ENCODE measurements at regions not wholly inside any gene's neighbourhood (a gene's known extent, or its start where the extent isn't known, plus 50 kb on each side); places are given as distances from the start of the nearest gene placed in this dataset.

DNA sequence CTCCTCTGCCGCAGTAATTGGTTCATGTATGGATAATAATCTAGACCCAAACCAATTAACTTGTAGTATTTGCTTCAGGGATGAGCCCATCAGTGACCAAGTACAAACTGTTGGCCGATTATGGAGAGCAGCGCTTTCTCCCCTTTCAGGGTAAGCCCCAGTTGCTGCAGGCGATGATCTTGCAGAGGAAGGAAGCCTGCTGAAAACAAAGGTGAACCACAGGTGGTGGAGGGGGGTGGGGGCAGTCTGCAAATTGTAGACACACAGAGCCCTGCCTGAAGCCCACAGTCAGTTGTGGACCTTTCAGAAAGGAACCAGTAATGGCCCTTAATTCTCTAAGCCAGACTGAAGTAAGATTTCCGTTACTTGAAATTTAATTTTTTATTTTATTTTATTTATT lies 167.9 kb upstream of the JARID2 start:
- no peak for DNase-seq (ENCODE audit: low read depth, low spot score)

DNA sequence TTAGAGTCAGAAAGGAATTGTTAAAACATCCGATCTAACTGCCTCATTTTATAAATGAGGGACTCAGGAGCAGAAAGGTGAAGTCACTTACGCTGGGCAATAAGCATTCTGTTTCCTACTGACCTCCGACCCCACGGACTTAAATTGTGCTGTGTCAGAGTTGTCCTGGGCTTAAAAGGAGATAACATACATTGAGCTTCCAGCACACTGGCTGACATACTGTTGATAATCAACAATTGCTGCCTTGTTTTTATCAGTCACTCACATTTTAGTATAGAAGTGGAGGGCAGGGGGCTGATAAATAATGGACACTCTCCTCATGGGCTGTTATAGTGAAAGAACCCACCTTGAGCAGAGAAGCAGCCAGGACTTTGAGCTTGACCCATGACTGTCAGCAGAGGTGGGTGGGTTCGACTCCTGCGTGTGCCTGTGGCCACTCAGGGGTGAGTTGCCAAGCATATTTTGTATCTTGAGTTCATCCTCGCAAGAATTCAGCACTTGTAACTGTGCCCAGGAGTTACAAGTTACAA lies 166.5 kb upstream of the JARID2 start:
- DNase-seq (ENCODE audit: low read depth, low spot score): no peak

DNA sequence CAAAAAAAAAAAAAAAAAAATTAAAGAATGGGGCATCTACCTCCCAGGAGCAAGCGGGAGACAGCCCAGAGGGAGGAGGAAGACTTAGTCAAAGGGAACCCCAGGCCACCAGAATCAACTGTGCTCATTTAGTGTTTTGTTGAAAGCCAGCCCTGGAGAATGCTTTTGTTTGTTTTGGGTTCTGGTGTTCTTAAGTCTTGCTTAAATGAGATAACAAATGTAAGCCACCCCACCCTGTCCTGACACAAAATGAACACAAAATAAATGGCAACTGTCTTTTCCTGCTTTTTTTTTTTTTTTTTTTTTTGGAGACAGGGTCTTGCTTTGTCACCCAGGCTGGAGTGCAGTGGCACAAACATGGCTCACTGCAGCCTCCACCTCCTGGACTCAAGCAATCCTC lies 165.0 kb upstream of the JARID2 start:
- no peak for DNase-seq (ENCODE audit: low read depth, low spot score)

DNA sequence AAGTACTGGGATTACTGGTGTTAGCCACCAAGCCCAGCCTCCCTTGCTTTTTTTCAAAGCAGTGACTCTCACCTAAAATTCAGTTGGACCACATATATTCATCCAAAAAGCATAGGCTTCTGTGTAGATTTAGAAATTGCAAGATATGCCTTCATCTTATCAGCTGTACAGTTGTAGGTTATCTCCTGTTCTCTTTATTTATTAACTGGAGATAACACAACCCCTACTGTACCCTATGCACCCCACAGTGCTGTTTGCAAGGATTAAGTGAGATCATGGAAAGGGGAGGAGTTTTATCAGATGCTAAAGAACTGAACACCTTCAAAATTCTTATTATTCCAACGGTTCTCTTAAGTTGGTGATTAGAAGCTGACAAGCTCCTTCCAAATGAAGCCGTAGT lies 164.4 kb upstream of the JARID2 start:
- no peak for DNase-seq (ENCODE audit: low read depth, low spot score)

GRCh38 chr6:15082708-15083107 lies 163.2 kb upstream of the JARID2 start:
- no peak for DNase-seq (ENCODE audit: low read depth, low spot score)

GRCh38 chr6:15086348-15087158 lies 159.3 kb upstream of the JARID2 start:
- no peak for DNase-seq (ENCODE audit: low read depth, low spot score)

- DNase-seq (ENCODE audit: low read depth, low spot score): no peak
Measured at GRCh38 chr6:15087186-15087589, 158.7 kb upstream of the JARID2 start.

DNA sequence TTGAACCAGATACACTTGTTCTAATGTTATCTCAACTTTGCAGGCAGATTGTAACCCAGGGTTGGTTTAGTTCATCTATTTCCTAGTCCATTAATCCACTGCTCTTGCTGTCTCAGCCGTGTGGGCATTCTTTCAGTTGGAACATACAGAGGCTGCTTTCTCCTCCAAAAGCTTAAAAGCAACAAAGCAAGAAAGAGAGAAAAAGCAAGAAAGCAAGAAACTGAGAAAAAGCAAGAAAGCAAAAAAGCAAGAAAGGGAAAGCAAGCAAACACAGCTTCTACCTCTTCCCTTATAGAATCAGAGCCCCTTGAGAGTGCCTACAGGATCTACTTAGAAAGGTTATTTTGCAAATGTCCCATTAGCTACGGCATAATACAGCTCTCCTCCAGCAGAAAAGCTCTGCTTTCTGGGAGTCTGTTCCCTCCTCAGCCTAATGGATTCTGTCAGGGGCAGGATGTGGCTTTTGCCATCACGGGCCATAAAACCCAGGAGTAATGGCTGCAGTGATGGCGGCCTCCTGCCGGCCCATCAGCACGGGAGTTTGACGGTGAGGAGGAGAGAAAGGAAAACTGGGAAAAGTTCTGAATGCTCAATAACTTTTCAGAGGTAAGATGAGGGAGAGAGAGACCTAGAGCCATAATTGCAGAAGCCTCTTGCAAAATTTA lies 156.8 kb upstream of the JARID2 start:
- no peak for DNase-seq (ENCODE audit: low read depth, low spot score)

DNA sequence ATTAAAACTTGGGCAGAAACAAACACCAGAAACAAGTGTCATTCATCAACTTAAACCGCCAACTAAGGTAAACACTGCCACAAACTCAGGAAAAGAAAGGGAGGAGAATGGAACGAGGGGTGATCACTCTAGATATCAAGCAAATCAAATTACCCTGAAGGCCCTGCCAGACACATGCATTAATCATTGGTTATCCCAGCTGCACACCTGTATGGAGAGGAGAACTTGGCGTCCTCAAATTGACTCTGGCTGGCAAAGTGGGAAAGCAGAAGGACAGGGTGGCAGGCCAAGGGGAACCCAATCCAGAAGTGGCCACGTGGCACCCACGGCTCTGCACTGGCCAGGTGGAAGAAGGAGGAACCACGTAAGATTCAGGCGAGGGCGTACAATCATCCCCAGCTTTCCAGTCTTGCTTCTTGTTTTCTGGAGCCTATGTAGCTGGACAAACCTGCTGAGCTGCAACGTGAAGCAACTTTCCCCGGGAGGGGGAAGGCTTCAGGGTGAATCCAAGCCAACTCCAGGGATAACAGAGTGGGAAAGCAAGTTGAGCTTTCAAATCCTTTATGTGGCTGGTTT lies 156.2 kb upstream of the JARID2 start:
- DNase-seq (ENCODE audit: low read depth, low spot score): no peak

GRCh38 chr6:15090145-15090579 lies 155.7 kb upstream of the JARID2 start:
- DNase-seq (ENCODE audit: low read depth, low spot score): no peak

DNA sequence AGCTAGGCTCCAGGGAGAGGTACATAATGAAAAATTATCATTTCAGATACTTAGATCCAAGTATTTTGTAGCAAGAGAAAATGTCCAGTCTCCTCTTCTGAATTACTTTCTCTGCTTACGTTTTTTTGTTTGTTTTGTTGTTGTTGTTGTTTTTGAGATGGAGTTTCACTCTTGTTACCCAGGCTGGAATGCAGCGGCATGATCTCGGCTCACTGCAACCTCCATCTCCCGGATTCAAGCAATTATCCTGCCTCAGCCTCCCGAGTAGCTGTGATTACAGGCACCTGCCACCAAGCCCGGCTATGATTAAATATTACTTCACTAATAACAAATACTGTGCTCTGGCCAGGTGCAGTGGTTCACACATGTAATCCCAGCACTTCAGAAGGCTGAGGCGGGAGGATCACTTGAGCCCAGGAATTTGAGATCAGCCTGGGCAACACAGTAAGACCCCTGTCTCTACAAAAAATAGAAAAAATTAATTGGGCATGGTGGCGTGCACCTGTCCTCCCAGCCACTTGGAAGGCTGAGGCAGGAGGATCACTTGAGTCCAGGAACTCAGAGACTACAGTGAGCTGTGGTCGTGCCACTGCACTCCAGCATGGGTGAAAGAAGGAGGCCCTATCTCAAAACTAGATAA lies 155.0 kb upstream of the JARID2 start:
- no peak for DNase-seq (ENCODE audit: low read depth, low spot score)

DNA sequence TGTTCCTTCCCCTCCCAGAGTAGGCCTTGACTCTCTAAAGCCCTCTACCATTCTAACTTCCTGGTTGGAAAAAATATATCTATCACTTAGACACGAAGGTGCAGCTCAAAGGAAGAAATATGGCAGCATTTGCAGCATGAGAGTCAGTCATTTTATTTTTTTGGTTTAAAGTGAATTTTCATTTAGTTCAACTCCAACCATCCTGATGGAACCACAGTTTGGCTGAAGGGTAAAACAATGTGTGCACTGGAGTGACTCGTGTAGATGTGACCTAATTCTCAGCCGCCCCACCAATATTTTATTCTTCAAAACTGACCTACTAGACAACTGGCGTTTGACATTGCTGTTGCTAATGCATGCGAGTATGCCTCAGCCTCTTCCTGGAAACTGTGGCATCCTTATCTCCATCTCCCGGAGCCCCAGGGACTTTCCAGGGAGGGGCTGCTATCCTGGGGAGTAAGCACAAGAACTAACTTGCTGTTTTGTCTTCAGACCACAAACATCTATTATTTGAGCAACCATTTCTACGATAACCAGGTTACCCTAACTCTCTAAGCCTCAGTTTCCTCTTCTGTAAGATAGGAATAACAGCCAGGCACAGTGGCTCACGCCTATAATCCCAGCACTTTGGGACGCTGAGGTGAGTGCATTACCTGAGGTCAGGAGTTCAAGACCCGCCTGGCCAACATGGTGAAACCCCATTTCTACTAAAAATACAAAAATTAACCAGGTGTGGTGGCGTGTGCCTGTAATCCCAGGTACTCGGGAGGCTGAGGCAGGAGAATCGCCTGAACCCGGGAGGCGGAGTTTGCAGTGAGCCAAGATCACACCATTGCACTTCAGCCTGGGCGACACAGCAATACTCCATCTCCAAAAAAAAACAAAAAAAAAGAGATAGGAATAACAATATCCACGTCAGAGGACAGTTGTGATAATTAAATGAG lies 148.7 kb upstream of the JARID2 start:
- DNase-seq (ENCODE audit: low read depth, low spot score): no peak

- no peak for DNase-seq (ENCODE audit: low read depth, low spot score)
Measured at GRCh38 chr6:15101130-15101529, 144.7 kb upstream of the JARID2 start.

GRCh38 chr6:15102241-15102640 lies 143.6 kb upstream of the JARID2 start:
- no peak for DNase-seq (ENCODE audit: low read depth, low spot score)

DNA sequence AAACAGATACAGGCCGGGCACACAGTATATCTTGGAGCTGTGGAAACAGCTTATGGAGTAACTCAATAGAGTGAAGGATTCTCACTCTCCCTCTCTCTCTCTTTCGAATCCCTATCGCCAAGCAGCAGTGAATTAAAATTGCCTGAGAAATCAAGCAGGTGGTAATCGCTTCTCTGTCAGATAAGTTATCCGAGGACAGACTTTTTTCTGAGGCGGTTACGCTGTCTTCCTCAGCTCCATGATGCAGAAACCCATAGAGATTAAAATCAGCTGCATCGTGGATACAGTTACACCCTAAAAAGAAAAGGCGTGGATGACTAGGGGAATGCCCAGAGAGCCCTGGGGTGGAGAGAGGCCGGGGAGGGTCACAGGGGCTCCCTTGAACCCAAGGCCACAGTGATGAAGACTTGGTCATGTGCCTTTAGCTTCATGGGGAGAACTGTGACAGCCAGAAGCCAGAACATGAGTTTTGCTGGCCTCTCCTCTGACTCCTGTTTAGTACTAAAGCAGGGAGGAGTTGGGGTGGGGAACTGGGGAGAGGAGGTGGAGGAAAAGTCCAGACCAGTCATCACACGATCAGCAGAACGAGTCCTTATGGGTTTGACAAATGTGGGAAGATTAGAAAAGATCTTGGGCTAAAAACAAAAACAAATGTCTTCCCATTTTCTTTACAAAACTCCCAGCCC lies 138.8 kb upstream of the JARID2 start:
- no peak for DNase-seq (ENCODE audit: low read depth, low spot score)

- no peak for DNase-seq (ENCODE audit: low read depth, low spot score)
Measured at GRCh38 chr6:15107644-15108382, 138.1 kb upstream of the JARID2 start.

GRCh38 chr6:15108383-15108715 lies 137.5 kb upstream of the JARID2 start:
- DNase-seq (ENCODE audit: low read depth, low spot score): no peak

- DNase-seq (ENCODE audit: low read depth, low spot score): no peak
Measured at GRCh38 chr6:15109338-15110090, 136.4 kb upstream of the JARID2 start.

DNA sequence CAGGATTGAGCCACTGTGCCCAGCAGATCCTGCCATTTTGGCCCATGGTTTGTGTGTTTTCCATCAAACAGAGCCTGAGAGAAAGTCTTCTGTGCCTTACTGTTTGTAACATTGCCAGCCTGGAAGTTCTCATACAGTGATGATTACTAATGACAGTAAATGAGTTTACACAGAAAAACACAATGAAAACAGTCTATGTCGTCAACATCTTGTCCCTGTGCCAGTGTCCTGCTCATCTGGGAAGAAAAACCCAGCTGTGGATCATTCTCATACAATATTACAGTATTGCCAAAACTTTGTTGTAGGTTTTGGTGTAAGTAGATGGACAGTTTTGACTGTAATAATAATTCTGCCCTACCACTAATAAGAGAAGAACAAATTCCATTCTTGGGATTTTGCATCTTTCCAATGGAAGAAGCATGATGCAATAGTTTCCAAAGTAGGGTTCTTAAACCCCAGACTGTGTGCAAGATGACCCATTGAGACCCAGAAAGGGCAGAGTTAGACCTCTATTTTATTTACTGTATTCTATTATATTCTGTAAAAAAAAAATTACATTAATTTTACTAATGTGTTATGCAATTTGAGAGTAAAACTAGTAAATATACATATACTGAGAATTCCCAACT lies 135.0 kb upstream of the JARID2 start:
- no peak for DNase-seq (ENCODE audit: low read depth, low spot score)
